GM12891 (cell line): ENCODE measurements at regions not wholly inside any gene's neighbourhood (a gene's known extent, or its start where the extent isn't known, plus 50 kb on each side); places are given as distances from the start of the nearest gene placed in this dataset.
"Not testable (repeated sequence)": the region's sequence is repeated elsewhere in the genome, so short reads cannot be mapped to it uniquely, and the experiment has no call there.

ENCODE experiments used
- DNase-seq: peaks from one replicate; pipeline ENCODE4 v3.0.0; 2011; ENCODE audit warnings: low spot score; ENCODE audit not compliant: insufficient read length
- FAIRE-seq: peaks from 2 replicates; lab custom pipeline; 2011; peaks lifted over from hg19 to GRCh38; lab: Jason Lieb, UNC
- PAX5 ChIP-seq: IDR thresholded peaks from 2 replicates; pipeline ENCODE4 v1.6.1; 2011; ENCODE audit warnings: low read length, moderate library complexity, mild to moderate bottlenecking; ENCODE audit not compliant: insufficient read depth, severe bottlenecking
- POLR2A ChIP-seq: IDR thresholded peaks from 2 replicates; pipeline ENCODE4 v1.6.1; 2011; ENCODE audit warnings: low read depth, low read length, control low read depth
- POLR2AphosphoS5 ChIP-seq: IDR thresholded peaks from 2 replicates; pipeline ENCODE4 v1.6.1; 2011; ENCODE audit warnings: low read depth, low read length, control low read depth
- POU2F2 ChIP-seq: IDR thresholded peaks from 2 replicates; pipeline ENCODE4 v1.6.1; 2011; ENCODE audit warnings: low read depth, mild to moderate bottlenecking, control low read depth, low read length, moderate library complexity
- SPI1 ChIP-seq: IDR thresholded peaks from 2 replicates; pipeline ENCODE4 v1.6.1; 2011; ENCODE audit warnings: low read depth, low read length, control low read depth
- TAF1 ChIP-seq: IDR thresholded peaks from 2 replicates; pipeline ENCODE4 v1.6.1; 2011; ENCODE audit warnings: low read depth, low read length, control low read depth

GRCh38 chr7:148507064-148507573 is 83.4 kb upstream of the C7orf33 start:
- DNase-seq, result not testable (repeated sequence)
- TF ChIP-seq SPI1 (peak; percentile 90), POU2F2 (0 out of 2 replicates have a peak, but pooled peaks have one; percentile 49)
- peak; percentile 74 for FAIRE-seq

- DNase-seq (no peak), FAIRE-seq (no peak)
- TF ChIP-seq POLR2A (no peak), PAX5 (no peak), SPI1 (no peak), POU2F2 (no peak), POLR2AphosphoS5 (no peak), TAF1 (no peak)
Observed at GRCh38 chr7:148507787-148508186, 82.8 kb upstream of the C7orf33 start.

- TF ChIP-seq POU2F2 (no peak), PAX5 (no peak), POLR2A (no peak), POLR2AphosphoS5 (no peak), TAF1 (no peak), SPI1 (no peak)
- FAIRE-seq (no peak), DNase-seq (no peak)
Observed at GRCh38 chr7:148514236-148514635, 76.3 kb upstream of the C7orf33 start.

- DNase-seq, result no peak
- FAIRE-seq, result no peak
Observed at GRCh38 chr7:148515237-148515636, 75.3 kb upstream of the C7orf33 start.

GRCh38 chr7:148515728-148516695 is 74.6 kb upstream of the C7orf33 start:
- no peak for FAIRE-seq
- TF ChIP-seq SPI1 (no peak), PAX5 (no peak), POLR2A (no peak), TAF1 (no peak), POLR2AphosphoS5 (no peak)
- no peak for DNase-seq

More at GRCh38 chr7:148515237-148515636, 75.3 kb upstream of the C7orf33 start:
- TF ChIP-seq POLR2A, result no peak
- TF ChIP-seq TAF1, result no peak
- TF ChIP-seq POU2F2, result no peak
- TF ChIP-seq SPI1, result no peak
- no peak for TF ChIP-seq PAX5
- no peak for TF ChIP-seq POLR2AphosphoS5

GRCh38 chr7:148519386-148519785 is 71.2 kb upstream of the C7orf33 start:
- not testable (repeated sequence) for FAIRE-seq, DNase-seq

- TF ChIP-seq PAX5 (no peak), SPI1 (no peak), POLR2AphosphoS5 (no peak), POLR2A (no peak), TAF1 (no peak), POU2F2 (no peak)
- no peak for DNase-seq
Observed at GRCh38 chr7:148521271-148521670, 69.3 kb upstream of the C7orf33 start.

GRCh38 chr7:148523550-148523949 is 67.0 kb upstream of the C7orf33 start:
- TF ChIP-seq TAF1 (no peak), POU2F2 (no peak), POLR2AphosphoS5 (no peak), PAX5 (no peak), SPI1 (no peak), POLR2A (no peak)
- no peak for DNase-seq
- no peak for FAIRE-seq

More at GRCh38 chr7:148521271-148521670, 69.3 kb upstream of the C7orf33 start:
- no peak for FAIRE-seq

GRCh38 chr7:148524479-148525224 is 65.9 kb upstream of the C7orf33 start:
- DNase-seq (no peak), FAIRE-seq (no peak)
- TF ChIP-seq TAF1, result no peak
- no peak for TF ChIP-seq POLR2A
- TF ChIP-seq POU2F2, result no peak
- no peak for TF ChIP-seq SPI1
- no peak for TF ChIP-seq PAX5
- no peak for TF ChIP-seq POLR2AphosphoS5
